Testis (tissue), 2 donors: ENCODE measurements at regions not wholly inside any gene's neighbourhood (a gene's known extent, or its start where the extent isn't known, plus 50 kb on each side); places are given as distances from the start of the nearest gene placed in this dataset.

Experiments used
- CTCF ChIP-seq, 3 experiments: fragments of 450-650 bp in 2 of 3; fragments of 200-600 bp in 1 of 3; sonication (generic) in 1 of 3; IDR thresholded peaks; one replicate each; pipeline ENCODE4 v1.5.1; 2016 to 2019; ENCODE audit warnings: antibody characterized with exemption in 3 of 3, mild to moderate bottlenecking in 2 of 3, moderate library complexity in 1 of 3
- POLR2A ChIP-seq: fragments of 450-650 bp; IDR thresholded peaks from one replicate; pipeline ENCODE4 v1.6.1; 2017; ENCODE audit warnings: antibody characterized with exemption, mild to moderate bottlenecking, moderate library complexity

- TF ChIP-seq CTCF (IDR thresholded peaks at IDR 0.05) (no peak), POLR2A (no peak)
Observed at GRCh38 chr20:36101192-36101591, 53.3 kb upstream of the EPB41L1 start.
